NCI-H345 (cell line): ENCODE measurements at regions not wholly inside any gene's neighbourhood (a gene's known extent, or its start where the extent isn't known, plus 50 kb on each side); places are given as distances from the start of the nearest gene placed in this dataset.

Experiments used
- DNase-seq: peaks from one replicate; lab custom pipeline; 2025; lab: John Stamatoyannopoulos, UW

GRCh38 chr6:169339731-169340309 is 86.2 kb upstream of the THBS2 start:
- DNase-seq: no peak

GRCh38 chr6:169339025-169339424 is 85.4 kb upstream of the THBS2 start:
- no peak for DNase-seq

- DNase-seq: peak; percentile 14
These were observed 84.3 kb upstream of the THBS2 start for GRCh38 chr6:169337886-169338445.

- DNase-seq: no peak
These were observed 81.7 kb upstream of the THBS2 start for GRCh38 chr6:169335301-169335700.

- no peak for DNase-seq
These were observed 78.6 kb upstream of the THBS2 start for GRCh38 chr6:169332250-169332649.

GRCh38 chr6:169328112-169328801 is 74.6 kb upstream of the THBS2 start:
- DNase-seq: no peak

- no peak for DNase-seq
These were observed 72.6 kb upstream of the THBS2 start for GRCh38 chr6:169326067-169326799.

- no peak for DNase-seq
These were observed 71.2 kb upstream of the THBS2 start for GRCh38 chr6:169324656-169325459.

GRCh38 chr6:169324086-169324485 is 70.4 kb upstream of the THBS2 start:
- DNase-seq: no peak

GRCh38 chr6:169323221-169323620 is 69.6 kb upstream of the THBS2 start:
- DNase-seq: no peak

GRCh38 chr6:169321546-169321945 is 67.9 kb upstream of the THBS2 start:
- no peak for DNase-seq

GRCh38 chr6:169320013-169320412 is 66.4 kb upstream of the THBS2 start:
- no peak for DNase-seq

GRCh38 chr6:169317441-169318202 is 64.0 kb upstream of the THBS2 start:
- DNase-seq: no peak

- DNase-seq: no peak
These were observed 63.0 kb upstream of the THBS2 start for GRCh38 chr6:169316651-169317050.

GRCh38 chr6:169315830-169316614 is 62.4 kb upstream of the THBS2 start:
- DNase-seq: no peak

- DNase-seq: no peak
These were observed 59.8 kb upstream of the THBS2 start for GRCh38 chr6:169313347-169314010.

- DNase-seq: no peak
These were observed 59.2 kb upstream of the THBS2 start for GRCh38 chr6:169312658-169313346.

- DNase-seq: no peak
These were observed 57.3 kb upstream of the THBS2 start for GRCh38 chr6:169310983-169311382.
